Nucleus accumbens (tissue), 56 donors: ENCODE measurements at regions not wholly inside any gene's neighbourhood (a gene's known extent, or its start where the extent isn't known, plus 50 kb on each side); places are given as distances from the start of the nearest gene placed in this dataset.
A peak's percentile ranks its signal among the peaks of the same experiment; 100 is the strongest.

Source experiments
- DNase-seq, 56 donors: peaks; one replicate each; lab custom pipeline; 2025; lab: John Stamatoyannopoulos, UW

- DNase-seq, result no peak
These were observed 432.4 kb upstream of the RASGEF1B start for GRCh38 chr4:81904121-81904520.

GRCh38 chr4:81903212-81903611, 431.5 kb upstream of the RASGEF1B start:
- no peak for DNase-seq

GRCh38 chr4:81898862-81899504, 427.3 kb upstream of the RASGEF1B start:
- DNase-seq, result peak in 9 of 56 donors; percentile 4 to 33 (median 9)

- peak in 1 of 56 donors; percentile 3 for DNase-seq
These were observed 425.2 kb upstream of the RASGEF1B start for GRCh38 chr4:81896936-81897335.

GRCh38 chr4:81891005-81891996, 419.6 kb upstream of the RASGEF1B start:
- no peak for DNase-seq

- DNase-seq, result no peak
These were observed 413.3 kb upstream of the RASGEF1B start for GRCh38 chr4:81884986-81885385.

- DNase-seq, result no peak
These were observed 412.1 kb upstream of the RASGEF1B start for GRCh38 chr4:81883530-81884450.

GRCh38 chr4:81883004-81883403, 411.3 kb upstream of the RASGEF1B start:
- DNase-seq, result no peak

- DNase-seq, result no peak
These were observed 410.3 kb upstream of the RASGEF1B start for GRCh38 chr4:81881855-81882621.

- DNase-seq, result no peak
These were observed 404.4 kb upstream of the RASGEF1B start for GRCh38 chr4:81876106-81876505.

- DNase-seq, result peak in 1 of 56 donors; percentile 0
These were observed 403.2 kb upstream of the RASGEF1B start for GRCh38 chr4:81874661-81875515.

GRCh38 chr4:81870275-81870674, 398.6 kb upstream of the RASGEF1B start:
- DNase-seq, result no peak

- DNase-seq, result no peak
These were observed 388.4 kb upstream of the RASGEF1B start for GRCh38 chr4:81860111-81860510.

- no peak for DNase-seq
These were observed 382.7 kb upstream of the RASGEF1B start for GRCh38 chr4:81854406-81854805.

- DNase-seq, result no peak
These were observed 380.5 kb upstream of the RASGEF1B start for GRCh38 chr4:81852031-81852715.

- no peak for DNase-seq
These were observed 379.0 kb upstream of the RASGEF1B start for GRCh38 chr4:81850701-81851100.

- DNase-seq, result no peak
These were observed 374.1 kb upstream of the RASGEF1B start for GRCh38 chr4:81845761-81846160.

GRCh38 chr4:81845273-81845672, 373.6 kb upstream of the RASGEF1B start:
- no peak for DNase-seq
